ENCODE measurements at regions not wholly inside any gene's neighbourhood (a gene's known extent, or its start where the extent isn't known, plus 50 kb on each side); places are given as distances from the start of the nearest gene placed in this dataset.

- TF ChIP-seq, protein P1, sequence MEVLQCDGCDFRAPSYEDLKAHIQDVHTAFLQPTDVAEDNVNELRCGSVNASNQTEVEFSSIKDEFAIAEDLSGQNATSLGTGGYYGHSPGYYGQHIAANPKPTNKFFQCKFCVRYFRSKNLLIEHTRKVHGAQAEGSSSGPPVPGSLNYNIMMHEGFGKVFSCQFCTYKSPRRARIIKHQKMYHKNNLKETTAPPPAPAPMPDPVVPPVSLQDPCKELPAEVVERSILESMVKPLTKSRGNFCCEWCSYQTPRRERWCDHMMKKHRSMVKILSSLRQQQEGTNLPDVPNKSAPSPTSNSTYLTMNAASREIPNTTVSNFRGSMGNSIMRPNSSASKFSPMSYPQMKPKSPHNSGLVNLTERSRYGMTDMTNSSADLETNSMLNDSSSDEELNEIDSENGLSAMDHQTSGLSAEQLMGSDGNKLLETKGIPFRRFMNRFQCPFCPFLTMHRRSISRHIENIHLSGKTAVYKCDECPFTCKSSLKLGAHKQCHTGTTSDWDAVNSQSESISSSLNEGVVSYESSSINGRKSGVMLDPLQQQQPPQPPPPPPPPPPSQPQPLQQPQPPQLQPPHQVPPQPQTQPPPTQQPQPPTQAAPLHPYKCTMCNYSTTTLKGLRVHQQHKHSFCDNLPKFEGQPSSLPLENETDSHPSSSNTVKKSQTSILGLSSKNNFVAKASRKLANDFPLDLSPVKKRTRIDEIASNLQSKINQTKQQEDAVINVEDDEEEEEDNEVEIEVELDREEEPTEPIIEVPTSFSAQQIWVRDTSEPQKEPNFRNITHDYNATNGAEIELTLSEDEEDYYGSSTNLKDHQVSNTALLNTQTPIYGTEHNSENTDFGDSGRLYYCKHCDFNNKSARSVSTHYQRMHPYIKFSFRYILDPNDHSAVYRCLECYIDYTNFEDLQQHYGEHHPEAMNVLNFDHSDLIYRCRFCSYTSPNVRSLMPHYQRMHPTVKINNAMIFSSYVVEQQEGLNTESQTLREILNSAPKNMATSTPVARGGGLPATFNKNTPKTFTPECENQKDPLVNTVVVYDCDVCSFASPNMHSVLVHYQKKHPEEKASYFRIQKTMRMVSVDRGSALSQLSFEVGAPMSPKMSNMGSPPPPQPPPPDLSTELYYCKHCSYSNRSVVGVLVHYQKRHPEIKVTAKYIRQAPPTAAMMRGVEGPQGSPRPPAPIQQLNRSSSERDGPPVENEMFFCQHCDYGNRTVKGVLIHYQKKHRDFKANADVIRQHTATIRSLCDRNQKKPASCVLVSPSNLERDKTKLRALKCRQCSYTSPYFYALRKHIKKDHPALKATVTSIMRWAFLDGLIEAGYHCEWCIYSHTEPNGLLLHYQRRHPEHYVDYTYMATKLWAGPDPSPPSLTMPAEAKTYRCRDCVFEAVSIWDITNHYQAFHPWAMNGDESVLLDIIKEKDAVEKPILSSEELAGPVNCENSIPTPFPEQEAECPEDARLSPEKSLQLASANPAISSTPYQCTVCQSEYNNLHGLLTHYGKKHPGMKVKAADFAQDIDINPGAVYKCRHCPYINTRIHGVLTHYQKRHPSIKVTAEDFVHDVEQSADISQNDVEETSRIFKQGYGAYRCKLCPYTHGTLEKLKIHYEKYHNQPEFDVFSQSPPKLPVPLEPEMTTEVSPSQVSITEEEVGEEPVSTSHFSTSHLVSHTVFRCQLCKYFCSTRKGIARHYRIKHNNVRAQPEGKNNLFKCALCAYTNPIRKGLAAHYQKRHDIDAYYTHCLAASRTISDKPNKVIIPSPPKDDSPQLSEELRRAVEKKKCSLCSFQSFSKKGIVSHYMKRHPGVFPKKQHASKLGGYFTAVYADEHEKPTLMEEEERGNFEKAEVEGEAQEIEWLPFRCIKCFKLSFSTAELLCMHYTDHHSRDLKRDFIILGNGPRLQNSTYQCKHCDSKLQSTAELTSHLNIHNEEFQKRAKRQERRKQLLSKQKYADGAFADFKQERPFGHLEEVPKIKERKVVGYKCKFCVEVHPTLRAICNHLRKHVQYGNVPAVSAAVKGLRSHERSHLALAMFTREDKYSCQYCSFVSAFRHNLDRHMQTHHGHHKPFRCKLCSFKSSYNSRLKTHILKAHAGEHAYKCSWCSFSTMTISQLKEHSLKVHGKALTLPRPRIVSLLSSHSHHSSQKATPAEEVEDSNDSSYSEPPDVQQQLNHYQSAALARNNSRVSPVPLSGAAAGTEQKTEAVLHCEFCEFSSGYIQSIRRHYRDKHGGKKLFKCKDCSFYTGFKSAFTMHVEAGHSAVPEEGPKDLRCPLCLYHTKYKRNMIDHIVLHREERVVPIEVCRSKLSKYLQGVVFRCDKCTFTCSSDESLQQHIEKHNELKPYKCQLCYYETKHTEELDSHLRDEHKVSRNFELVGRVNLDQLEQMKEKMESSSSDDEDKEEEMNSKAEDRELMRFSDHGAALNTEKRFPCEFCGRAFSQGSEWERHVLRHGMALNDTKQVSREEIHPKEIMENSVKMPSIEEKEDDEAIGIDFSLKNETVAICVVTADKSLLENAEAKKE (CRISPR knock-in tag; IDR thresholded peaks at IDR 0.05), result no peak
- TF ChIP-seq CREB1 (CRISPR knock-in tag; IDR thresholded peaks at IDR 0.05; ENCODE audit: low read depth) (no peak), NANOG (IDR thresholded peaks at IDR 0.05; ENCODE audit: borderline replicate concordance) (no peak), ZNF114 (CRISPR knock-in tag; IDR thresholded peaks at IDR 0.05) (no peak), ETS1 (IDR thresholded peaks at IDR 0.05) (no peak)
Observed at GRCh38 chr4:25592736-25593135, 62.9 kb upstream of the SLC34A2 start (continued).
